ENCODE measurements at regions not wholly inside any gene's neighbourhood (a gene's known extent, or its start where the extent isn't known, plus 50 kb on each side); places are given as distances from the start of the nearest gene placed in this dataset.

GRCh38 chr1:82042306-82043060 lies 241.7 kb downstream of the ADGRL2 start:
- DNase-seq: no peak
